ENCODE measurements at regions not wholly inside any gene's neighbourhood (a gene's known extent, or its start where the extent isn't known, plus 50 kb on each side); places are given as distances from the start of the nearest gene placed in this dataset.

DNA sequence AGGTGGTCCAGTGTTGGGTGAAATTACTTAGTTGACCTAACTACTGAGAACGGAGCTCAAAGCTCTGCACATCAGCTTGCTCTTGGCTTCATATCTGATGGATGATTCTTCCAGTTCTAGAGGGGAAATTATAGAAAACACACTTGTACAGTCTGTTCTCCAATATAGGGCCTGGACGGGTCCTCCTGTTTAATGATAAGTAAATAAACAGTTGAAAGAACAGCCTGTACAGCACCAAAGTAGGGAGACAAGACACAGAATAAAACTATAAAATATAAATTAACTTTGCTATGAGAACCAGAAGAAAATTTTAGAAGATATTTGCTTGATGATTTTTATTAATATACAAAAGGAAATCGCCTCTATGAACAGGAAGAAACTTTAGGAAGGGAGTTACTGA, 271.7 kb downstream of the STK31 start:
- DNase-seq (ENCODE audit: low spot score in 2 of 2): no peak
- no peak overlapping the region for H3K4me3 ChIP-seq
- no peak overlapping the region for H3K27ac ChIP-seq
- TF ChIP-seq POLR2AphosphoS5 (IDR thresholded peaks at IDR 0.05) (no peak), POLR2A (IDR thresholded peaks at IDR 0.05) (no peak), CTCF (IDR thresholded peaks at IDR 0.05) (no peak)
- peaks cover 6 to 16% of the 10 kb centered on the region in 2 donors for H3K9me3 ChIP-seq
- no peaks in the 10 kb centered on the region for H3K36me3 ChIP-seq
- H3K4me1 ChIP-seq: no peaks in the 10 kb centered on the region
- H3K27me3 ChIP-seq: no peaks in the 10 kb centered on the region
- intact Hi-C loops (cut with DNase I; ENCODE audit: low total_unique reads): no loop called here

GRCh38 chr7:24005517-24005916, 278.5 kb upstream of the NPY start:
- TF ChIP-seq CTCF (IDR thresholded peaks at IDR 0.05) (no peak), POLR2AphosphoS5 (IDR thresholded peaks at IDR 0.05) (no peak), POLR2A (IDR thresholded peaks at IDR 0.05) (no peak)
- H3K27ac ChIP-seq: no peak overlapping the region
- DNase-seq (ENCODE audit: low spot score in 2 of 2): no peak
- H3K4me1 ChIP-seq: no peaks in the 10 kb centered on the region
- intact Hi-C loops (cut with DNase I; ENCODE audit: low total_unique reads): no loop called here
- H3K9me3 ChIP-seq: peaks cover 0 to under 1% of the 10 kb centered on the region in 2 donors
- no peaks in the 10 kb centered on the region for H3K36me3 ChIP-seq
- no peaks in the 10 kb centered on the region for H3K27me3 ChIP-seq
- H3K4me3 ChIP-seq: no peak overlapping the region

DNA sequence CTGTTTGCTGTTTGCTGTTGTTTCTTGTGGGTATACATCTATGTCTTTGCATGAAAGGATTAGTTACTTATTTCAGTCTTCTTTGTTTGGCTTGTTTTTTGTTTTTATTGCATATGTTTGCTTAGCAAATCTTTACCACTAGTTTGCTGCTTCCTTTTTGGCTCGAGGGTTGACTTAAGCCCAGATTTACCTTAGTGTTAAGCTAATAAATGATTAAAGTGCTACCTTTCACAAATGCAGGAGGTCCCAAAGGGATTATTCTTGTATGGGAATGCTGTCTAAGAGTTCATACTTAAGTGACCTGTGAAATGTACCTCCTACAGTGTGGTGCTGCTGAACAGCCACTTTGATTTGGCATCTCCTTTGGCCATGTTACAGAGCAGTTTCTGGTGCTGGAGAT, 273.5 kb upstream of the NPY start:
- DNase-seq (ENCODE audit: low spot score in 2 of 2): no peak
- intact Hi-C loops (cut with DNase I; ENCODE audit: low total_unique reads): no loop called here
- Histone ChIP-seq H3K27me3 (no peaks in the 10 kb centered on the region), H3K36me3 (no peaks in the 10 kb centered on the region), H3K9me3 (peaks cover 0 to 7% of the 10 kb centered on the region in 2 donors), H3K27ac (no peak overlapping the region), H3K4me3 (no peak overlapping the region), H3K4me1 (no peaks in the 10 kb centered on the region)
- no peak for TF ChIP-seq POLR2AphosphoS5 (IDR thresholded peaks at IDR 0.05)
- TF ChIP-seq POLR2A (IDR thresholded peaks at IDR 0.05): no peak
- no peak for TF ChIP-seq CTCF (IDR thresholded peaks at IDR 0.05)

DNA sequence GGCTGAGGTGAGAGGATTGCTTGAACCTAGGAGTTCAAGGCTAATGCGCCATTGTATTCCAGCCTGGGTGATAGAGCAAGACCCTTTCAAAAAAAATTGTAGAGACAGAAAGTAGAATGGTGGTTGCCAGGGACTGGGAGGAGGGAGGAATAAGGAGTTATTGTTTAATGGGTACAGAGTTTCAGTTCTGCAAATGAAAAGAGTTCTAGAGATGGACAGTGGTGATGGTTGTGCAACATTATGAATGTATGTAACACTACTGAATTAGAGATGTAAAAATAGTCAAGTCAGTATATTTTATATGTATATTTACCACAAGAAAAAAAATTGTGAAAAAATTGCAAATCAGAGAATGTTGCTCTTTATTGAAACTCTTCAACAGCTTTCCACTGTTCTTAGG, 266.5 kb upstream of the NPY start:
- Histone ChIP-seq H3K4me3 (no peak overlapping the region), H3K36me3 (no peaks in the 10 kb centered on the region), H3K4me1 (no peaks in the 10 kb centered on the region), H3K27me3 (no peaks in the 10 kb centered on the region), H3K9me3 (no peaks in the 10 kb centered on the region), H3K27ac (no peak overlapping the region)
- TF ChIP-seq POLR2AphosphoS5 (IDR thresholded peaks at IDR 0.05) (no peak), CTCF (IDR thresholded peaks at IDR 0.05) (no peak), POLR2A (IDR thresholded peaks at IDR 0.05) (no peak)
- DNase-seq (ENCODE audit: low spot score in 2 of 2): no peak
- intact Hi-C loops (cut with DNase I; ENCODE audit: low total_unique reads): no loop called here

DNA sequence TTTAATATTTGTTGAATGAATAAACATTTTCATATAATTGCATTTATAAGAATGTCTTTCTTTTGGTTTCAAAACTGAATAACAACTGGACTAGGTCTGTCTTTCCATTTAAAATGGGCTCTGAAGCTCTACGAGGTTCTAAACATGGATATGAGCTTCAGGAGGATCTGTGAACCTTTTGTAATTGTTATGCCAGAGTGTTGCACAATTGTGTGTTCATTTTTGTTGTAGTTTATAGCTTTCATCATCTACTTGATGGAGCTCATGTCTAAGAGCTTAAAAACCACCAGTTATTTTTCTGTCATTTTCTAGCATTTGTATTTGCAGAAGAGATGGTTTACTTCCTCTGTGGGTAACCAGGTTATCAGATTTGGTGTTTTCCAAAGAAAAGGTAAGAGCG, 265.7 kb upstream of the NPY start:
- no peak for DNase-seq (ENCODE audit: low spot score in 2 of 2)
- no peaks in the 10 kb centered on the region for H3K9me3 ChIP-seq
- H3K27ac ChIP-seq: no peak overlapping the region
- TF ChIP-seq POLR2A (IDR thresholded peaks at IDR 0.05) (no peak), POLR2AphosphoS5 (IDR thresholded peaks at IDR 0.05) (no peak), CTCF (IDR thresholded peaks at IDR 0.05) (no peak)
- H3K4me3 ChIP-seq: no peak overlapping the region
- no peaks in the 10 kb centered on the region for H3K36me3 ChIP-seq
- H3K4me1 ChIP-seq: no peaks in the 10 kb centered on the region
- intact Hi-C loops (cut with DNase I; ENCODE audit: low total_unique reads): no loop called here
- H3K27me3 ChIP-seq: no peaks in the 10 kb centered on the region
